HG03060 (cell line): ENCODE measurements at regions not wholly inside any gene's neighbourhood (a gene's known extent, or its start where the extent isn't known, plus 50 kb on each side); places are given as distances from the start of the nearest gene placed in this dataset.

Experiments
- ATAC-seq: cut with Tn5 transposase; IDR thresholded peaks from one replicate; pipeline ENCODE4 v1.9.1; 2021; ENCODE audit warnings: low read depth, moderate number of reproducible peaks; ENCODE audit not compliant: unreplicated experiment

- no peak for ATAC-seq
These were observed 601.2 kb upstream of the SALL3 start for GRCh38 chr18:78378403-78378802.

DNA sequence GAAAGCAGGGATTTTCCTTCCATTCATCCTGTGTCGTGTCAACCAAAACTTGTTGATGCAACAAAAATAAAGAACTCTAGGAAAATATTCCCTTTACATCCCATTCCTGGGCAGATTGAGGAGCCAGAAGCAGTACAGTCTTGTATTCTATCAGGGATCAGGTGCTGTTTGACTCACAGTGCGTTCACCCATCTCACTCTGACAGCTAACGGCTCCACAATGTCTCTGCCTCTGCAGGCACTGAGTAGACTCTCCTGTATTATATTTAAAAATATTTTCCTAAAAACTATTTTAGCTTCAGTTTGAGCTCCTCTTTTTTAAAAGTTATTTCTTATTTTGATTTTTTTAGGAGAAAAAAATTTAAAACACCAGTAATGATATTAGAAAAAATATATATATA is 600.6 kb upstream of the SALL3 start:
- no peak for ATAC-seq

GRCh38 chr18:78390348-78390951 is 589.2 kb upstream of the SALL3 start:
- ATAC-seq = no peak

DNA sequence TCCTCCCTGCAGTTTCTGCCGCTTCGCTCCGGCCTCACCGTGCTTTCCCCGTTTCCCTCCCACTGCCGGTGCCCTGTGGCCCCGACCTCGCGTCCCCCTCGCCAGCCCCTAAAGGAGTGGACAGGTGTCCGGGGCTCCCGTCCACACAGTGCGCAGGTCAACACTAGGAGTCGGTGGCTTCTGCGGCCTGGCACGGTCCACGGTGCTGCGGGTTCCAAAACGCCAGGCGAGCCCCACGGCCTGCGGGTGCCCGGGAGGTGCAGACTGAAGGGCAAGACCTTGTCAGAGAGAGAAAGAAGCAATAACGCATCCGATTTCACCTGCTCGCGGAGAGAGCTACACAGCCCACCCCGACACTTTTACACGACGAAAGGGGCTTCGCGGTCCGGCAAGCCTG is 588.7 kb upstream of the SALL3 start:
- no peak for ATAC-seq

- ATAC-seq = no peak
These were observed 586.3 kb upstream of the SALL3 start for GRCh38 chr18:78393086-78393862.

GRCh38 chr18:78396077-78396476 is 583.5 kb upstream of the SALL3 start:
- no peak for ATAC-seq

DNA sequence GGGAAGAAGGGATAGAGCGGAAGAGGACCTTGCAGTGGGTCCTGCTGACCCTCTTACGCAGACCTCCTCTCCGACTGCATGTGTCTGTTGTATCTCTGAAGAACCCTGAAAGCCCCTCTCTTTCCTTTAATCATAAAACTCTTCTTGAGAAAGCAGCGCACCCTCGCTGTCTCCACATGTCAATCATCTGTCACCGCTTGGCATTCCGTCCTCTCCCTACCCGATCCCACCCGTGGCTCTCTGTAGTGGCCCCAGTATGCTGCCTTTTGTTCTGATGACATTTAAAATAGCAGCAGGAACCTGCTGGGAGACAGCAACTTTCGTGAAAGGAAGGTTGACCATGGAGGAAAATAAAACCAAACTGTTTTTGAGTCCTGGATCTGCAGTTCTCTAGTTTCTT is 582.9 kb upstream of the SALL3 start:
- ATAC-seq = no peak

DNA sequence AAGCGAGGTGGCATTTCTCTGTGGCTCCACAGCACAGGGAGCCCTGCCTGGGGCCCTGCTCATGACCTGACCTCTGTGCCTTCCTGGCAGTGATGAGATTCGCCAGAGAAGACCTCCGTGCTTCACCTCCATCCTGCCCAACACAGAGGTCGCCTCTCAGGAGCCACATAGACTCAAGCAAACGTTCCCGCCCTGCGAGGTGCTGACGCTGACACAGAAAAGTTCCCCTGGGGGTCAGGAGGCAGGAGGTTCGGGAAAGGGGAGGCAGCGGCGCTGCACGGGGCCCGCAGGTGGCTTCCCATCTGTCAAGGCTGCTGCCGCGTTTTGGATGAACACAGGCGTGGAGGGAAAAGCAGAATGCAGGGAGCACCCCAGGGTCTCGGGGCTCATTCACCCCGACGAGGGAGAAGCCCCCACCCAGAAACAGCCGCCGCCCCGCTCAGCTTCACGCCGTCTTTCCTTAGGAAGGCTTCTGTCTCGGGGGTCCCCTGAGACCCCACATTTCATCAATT is 579.6 kb upstream of the SALL3 start:
- no peak for ATAC-seq

GRCh38 chr18:78402440-78402839 is 577.2 kb upstream of the SALL3 start:
- ATAC-seq = no peak

GRCh38 chr18:78402966-78403365 is 576.7 kb upstream of the SALL3 start:
- no peak for ATAC-seq

- no peak for ATAC-seq
These were observed 576.2 kb upstream of the SALL3 start for GRCh38 chr18:78403371-78403770.

GRCh38 chr18:78405763-78406162 is 573.9 kb upstream of the SALL3 start:
- no peak for ATAC-seq

DNA sequence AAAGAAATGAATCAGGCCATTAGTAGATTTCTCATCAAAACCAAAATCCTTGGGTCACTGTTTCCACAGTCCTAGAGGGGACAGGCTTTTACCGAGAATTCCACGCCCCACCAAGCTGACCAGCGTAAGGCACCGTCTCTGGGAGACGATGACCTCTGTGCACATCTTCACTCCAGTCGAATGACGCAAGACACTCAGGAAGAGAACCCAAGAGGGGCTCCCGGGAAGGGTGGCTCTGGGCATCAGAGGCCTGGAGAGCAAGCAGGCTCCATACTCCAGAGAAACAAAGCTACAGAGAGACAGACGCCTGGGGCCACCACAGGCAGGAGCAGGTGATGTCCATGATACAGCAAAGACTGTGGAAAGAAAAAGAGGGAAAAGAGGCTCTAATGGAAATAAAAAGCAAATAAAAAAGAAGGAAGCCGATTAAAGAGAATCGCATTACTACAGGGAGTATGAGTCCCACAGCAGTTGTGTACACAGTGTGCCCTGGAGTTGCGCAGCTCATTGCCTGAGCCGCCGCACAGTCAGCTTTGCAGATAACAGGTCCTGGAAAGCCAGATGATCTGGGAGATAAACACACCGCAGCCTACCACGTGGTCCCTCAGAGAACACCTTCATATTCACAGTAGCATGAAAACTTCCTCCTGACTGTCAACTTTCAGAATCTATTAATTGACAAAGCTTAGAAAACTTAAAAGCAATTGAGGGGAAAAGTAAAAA is 572.7 kb upstream of the SALL3 start:
- ATAC-seq = no peak

DNA sequence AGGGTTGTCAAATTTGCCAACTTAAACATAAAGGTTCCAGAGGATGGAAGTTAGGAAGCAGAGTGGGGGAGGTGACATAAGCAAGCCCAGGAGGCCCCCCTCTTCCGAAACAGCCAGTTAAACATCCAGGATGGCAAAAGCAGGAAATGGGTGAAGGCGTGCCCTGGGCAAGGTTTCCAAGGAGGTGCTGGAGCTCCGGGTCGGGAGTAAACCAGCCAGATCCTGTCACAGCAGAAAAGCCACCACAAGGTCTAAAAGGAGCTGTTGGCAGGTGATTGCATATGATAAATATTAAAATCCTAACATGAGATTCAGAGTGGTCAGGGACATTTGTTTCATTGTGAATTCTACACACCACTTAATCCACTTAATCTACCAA is 572.2 kb upstream of the SALL3 start:
- no peak for ATAC-seq

- no peak for ATAC-seq
These were observed 571.0 kb upstream of the SALL3 start for GRCh38 chr18:78408623-78409022.

DNA sequence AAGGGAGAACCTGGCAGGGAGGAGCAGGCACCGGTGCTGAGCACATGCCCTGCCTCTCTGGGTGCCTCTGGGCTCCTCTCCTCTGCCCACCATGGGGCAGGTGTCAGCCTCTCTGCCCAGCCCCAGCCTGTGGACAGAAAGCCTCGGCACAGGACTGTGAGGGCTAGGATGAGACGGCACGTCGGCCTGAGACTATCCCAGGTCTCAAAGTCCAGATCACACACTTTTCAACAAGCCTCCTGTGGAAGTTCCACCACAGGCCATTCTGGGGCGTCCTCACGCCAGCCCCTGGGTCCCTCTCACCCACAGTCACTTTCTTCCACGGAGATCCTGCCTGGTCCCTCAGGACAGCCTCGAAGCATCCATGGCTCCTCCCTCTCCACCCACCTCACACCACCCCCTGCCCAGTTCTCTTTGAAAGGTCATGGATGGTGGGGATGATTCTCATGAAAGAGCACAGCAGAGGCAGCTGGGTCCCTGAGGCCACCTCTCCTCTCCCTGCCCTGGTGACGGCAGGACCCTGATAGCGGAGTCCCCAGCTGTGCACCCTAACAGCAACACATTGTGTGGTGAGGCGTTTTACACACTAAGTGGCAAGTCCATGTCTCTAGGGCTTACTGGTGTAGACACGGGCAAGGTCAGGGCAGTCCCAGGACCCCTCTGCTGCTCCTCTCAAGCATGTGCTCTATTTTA is 569.4 kb upstream of the SALL3 start:
- no peak for ATAC-seq

DNA sequence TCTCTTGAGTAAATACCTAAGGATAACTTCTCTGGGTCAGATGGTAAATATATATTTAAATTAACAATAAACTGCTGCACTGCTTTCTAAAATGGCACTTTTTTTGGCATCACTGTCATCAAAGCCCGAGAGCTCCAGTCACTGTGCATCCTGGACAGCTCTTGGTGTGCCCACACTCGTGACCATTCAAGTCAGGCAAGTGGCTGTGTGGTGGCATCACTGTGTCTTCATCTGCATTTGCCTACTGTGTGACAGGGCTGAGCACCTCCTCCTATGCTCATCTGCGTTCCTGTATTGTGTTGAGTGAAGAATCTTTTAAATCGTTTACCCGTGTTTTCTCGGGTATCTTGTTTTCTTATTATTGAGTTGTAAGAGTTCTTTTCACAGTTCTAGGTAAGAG is 568.1 kb upstream of the SALL3 start:
- ATAC-seq = no peak

DNA sequence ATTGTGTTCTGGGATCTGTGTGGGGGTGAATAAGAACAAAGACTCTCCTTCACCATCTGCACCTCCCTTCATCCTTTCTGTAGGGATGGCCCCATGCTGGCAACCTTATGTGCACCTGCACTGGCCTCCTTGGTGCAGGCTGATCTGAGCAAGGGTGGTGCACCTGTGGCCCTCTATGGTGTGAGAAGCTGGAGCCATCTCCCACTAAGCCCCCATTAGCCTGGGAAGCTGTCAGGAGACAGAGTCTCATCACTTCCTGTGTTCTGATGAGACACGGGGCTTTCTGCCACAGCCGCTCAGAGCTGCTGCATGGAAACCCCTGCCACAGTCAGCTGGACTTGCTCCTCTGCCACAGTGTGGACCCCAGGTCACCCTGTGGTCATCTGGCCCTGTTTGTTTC is 565.3 kb upstream of the SALL3 start:
- no peak for ATAC-seq

GRCh38 chr18:78416853-78417252 is 562.8 kb upstream of the SALL3 start:
- no peak for ATAC-seq

DNA sequence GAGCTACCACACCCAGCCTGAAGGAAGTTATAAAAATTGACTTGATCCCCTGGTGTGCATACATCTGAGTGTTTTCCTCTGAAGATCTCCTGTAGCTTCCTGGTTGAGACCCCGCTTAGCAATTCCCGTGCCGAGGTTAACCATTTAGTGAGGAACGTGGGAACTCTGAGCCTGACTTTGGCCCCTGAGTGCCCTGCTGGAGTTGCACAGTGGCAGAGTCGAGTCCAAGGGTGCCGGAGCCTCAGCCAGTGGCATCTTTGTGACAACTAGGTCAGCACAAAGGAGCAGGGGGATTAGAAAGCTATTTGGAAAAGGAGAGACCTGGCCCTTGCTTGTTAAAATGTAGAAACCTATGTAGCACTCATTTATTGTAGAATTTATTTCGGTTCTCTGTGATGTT is 561.2 kb upstream of the SALL3 start:
- no peak for ATAC-seq

GRCh38 chr18:78419171-78419570 is 560.4 kb upstream of the SALL3 start:
- no peak for ATAC-seq
